Uterus (tissue), 3 donors: ENCODE measurements at regions not wholly inside any gene's neighbourhood (a gene's known extent, or its start where the extent isn't known, plus 50 kb on each side); places are given as distances from the start of the nearest gene placed in this dataset.

Experiments used
- DNase-seq, 2 donors: peaks; one replicate each; pipeline ENCODE4 v3.0.0-alpha.2; 2019 to 2020
- H3K27ac ChIP-seq, 2 donors: fragments of 200-600 bp; sonication (generic); 1 replicate in 1 of 2; 2 replicates in 1 of 2; pipeline ENCODE4 v1.5.1; 2016 to 2018
- H3K27me3 ChIP-seq, 2 donors: fragments of 200-600 bp; sonication (generic); one replicate each; pipeline ENCODE4 v1.5.1; 2018 to 2019; ENCODE audit warnings: control low read depth in 1 of 2
- H3K36me3 ChIP-seq, 2 donors: fragments of 200-600 bp; sonication (generic); one replicate each; pipeline ENCODE4 v1.5.1; 2019; ENCODE audit warnings: control low read depth in 1 of 2
- H3K4me1 ChIP-seq, 2 donors: fragments of 200-600 bp; sonication (generic); one replicate each; pipeline ENCODE4 v1.5.1; 2018 to 2019; ENCODE audit warnings: control low read depth in 1 of 2
- H3K4me3 ChIP-seq, 2 donors: fragments of 200-600 bp; sonication (generic); 1 replicate in 1 of 2; 2 replicates in 1 of 2; pipeline ENCODE4 v1.5.1; 2018 to 2019; ENCODE audit warnings: mild to moderate bottlenecking in 1 of 2
- H3K9me3 ChIP-seq, 2 donors: fragments of 200-600 bp; sonication (generic); one replicate each; pipeline ENCODE4 v1.5.1; 2019; ENCODE audit warnings: control low read depth in 1 of 2
- POLR2A ChIP-seq, 2 donors: fragments of 450-650 bp; IDR thresholded peaks; one replicate each; pipeline ENCODE4 v1.6.1; 2016; ENCODE audit warnings: antibody characterized with exemption in 2 of 2, mild to moderate bottlenecking in 1 of 2, moderate library complexity in 1 of 2
- intact Hi-C: fragments of 100-400 bp; cut with DNase I; formaldehyde crosslinking; loops from one replicate; pipeline ENCODE4 v1.15.1; 2023; ENCODE audit warnings: low total_unique reads
- TF ChIP-seq, protein P1 (sequence below), 4 experiments: fragments of 200-600 bp in 2 of 4; fragments of 450-650 bp in 2 of 4; sonication (generic) in 2 of 4; IDR thresholded peaks; one replicate each; pipeline ENCODE4 v1.5.1; 2016 to 2019; ENCODE audit warnings: antibody characterized with exemption in 4 of 4, mild to moderate bottlenecking in 2 of 4, moderate library complexity in 1 of 4
- donor health status: DM: yes; HTN: yes; CAD: no.

DNA sequence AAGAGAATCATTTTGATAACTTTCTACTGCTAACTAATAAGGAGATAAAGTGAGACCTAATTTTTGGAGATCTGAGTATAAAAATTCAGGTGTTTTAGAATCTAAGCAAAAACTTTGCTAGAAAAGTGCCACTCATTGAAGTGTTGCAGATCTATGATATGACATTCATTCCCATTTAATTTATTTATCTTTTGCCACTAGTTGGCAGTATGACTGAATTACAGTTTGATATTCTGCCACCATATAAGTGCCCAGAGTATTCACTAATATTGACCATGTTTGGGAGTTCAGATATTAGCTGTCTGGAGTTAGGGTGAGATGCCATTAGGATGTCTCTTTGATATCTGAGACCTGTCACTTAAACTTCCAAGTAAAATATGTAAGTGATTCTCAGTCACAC lies 251.3 kb upstream of the GBE1 start:
- no peaks in the 10 kb centered on the region for H3K4me1 ChIP-seq
- TF ChIP-seq POLR2A (IDR thresholded peaks at IDR 0.05): no peak
- TF ChIP-seq, protein P1, sequence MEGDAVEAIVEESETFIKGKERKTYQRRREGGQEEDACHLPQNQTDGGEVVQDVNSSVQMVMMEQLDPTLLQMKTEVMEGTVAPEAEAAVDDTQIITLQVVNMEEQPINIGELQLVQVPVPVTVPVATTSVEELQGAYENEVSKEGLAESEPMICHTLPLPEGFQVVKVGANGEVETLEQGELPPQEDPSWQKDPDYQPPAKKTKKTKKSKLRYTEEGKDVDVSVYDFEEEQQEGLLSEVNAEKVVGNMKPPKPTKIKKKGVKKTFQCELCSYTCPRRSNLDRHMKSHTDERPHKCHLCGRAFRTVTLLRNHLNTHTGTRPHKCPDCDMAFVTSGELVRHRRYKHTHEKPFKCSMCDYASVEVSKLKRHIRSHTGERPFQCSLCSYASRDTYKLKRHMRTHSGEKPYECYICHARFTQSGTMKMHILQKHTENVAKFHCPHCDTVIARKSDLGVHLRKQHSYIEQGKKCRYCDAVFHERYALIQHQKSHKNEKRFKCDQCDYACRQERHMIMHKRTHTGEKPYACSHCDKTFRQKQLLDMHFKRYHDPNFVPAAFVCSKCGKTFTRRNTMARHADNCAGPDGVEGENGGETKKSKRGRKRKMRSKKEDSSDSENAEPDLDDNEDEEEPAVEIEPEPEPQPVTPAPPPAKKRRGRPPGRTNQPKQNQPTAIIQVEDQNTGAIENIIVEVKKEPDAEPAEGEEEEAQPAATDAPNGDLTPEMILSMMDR (IDR thresholded peaks at IDR 0.05): no peak
- no peaks in the 10 kb centered on the region for H3K36me3 ChIP-seq
- intact Hi-C loops: no loop called here
- H3K4me3 ChIP-seq: no peak overlapping the region
- no peaks in the 10 kb centered on the region for H3K9me3 ChIP-seq
- H3K27me3 ChIP-seq: no peaks in the 10 kb centered on the region
- no peak for DNase-seq
- H3K27ac ChIP-seq: no peak overlapping the region

DNA sequence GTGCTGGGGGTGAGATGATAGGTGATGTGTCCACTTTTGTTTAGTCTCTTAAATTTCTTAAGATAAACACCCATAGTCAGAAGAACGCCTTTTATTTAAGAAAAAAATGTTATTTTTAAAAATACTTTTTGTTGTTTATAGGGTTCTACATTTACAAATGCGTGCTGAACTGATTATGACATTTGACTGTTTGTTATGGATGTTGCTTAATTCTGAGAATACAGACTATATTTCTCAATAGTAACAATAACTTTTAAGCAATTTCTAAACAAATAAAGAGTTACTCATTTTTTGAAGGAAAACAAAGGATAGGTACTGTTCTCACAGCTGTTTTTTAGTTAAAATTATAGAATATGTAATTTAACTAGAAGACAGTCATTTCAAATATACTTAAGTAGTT lies 249.9 kb upstream of the GBE1 start:
- Histone ChIP-seq H3K4me1 (no peaks in the 10 kb centered on the region), H3K36me3 (no peaks in the 10 kb centered on the region), H3K9me3 (no peaks in the 10 kb centered on the region), H3K27me3 (no peaks in the 10 kb centered on the region), H3K4me3 (no peak overlapping the region), H3K27ac (no peak overlapping the region)
- DNase-seq: no peak
- TF ChIP-seq POLR2A (IDR thresholded peaks at IDR 0.05): no peak
- TF ChIP-seq, protein P1 (IDR thresholded peaks at IDR 0.05): no peak
- intact Hi-C loops: no loop called here

DNA sequence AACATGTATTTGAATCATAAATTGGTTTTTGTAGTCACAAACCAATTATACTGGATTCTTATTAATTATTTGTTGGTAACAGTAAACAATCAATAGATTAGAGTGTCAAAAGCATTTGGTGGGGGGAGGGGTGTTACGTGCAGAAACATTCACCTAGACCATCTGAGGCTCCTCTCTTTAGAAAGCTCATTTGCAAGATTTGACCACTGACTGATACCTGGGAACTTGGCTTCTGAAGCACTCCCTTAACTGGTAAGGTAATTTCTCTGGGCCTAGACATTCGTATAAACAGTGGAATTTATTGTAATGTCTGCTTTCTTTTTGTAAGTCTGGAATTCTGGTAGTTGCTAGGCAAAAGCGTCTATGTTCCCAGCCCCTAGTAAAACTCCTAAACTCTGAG lies 243.8 kb upstream of the GBE1 start:
- no peaks in the 10 kb centered on the region for H3K4me1 ChIP-seq
- H3K27ac ChIP-seq: no peak overlapping the region
- H3K4me3 ChIP-seq: no peak overlapping the region
- H3K9me3 ChIP-seq: no peaks in the 10 kb centered on the region
- no peak for DNase-seq
- no peaks in the 10 kb centered on the region for H3K27me3 ChIP-seq
- intact Hi-C loops: no loop called here
- TF ChIP-seq POLR2A (IDR thresholded peaks at IDR 0.05): no peak
- TF ChIP-seq, protein P1 (IDR thresholded peaks at IDR 0.05): no peak
- no peaks in the 10 kb centered on the region for H3K36me3 ChIP-seq

DNA sequence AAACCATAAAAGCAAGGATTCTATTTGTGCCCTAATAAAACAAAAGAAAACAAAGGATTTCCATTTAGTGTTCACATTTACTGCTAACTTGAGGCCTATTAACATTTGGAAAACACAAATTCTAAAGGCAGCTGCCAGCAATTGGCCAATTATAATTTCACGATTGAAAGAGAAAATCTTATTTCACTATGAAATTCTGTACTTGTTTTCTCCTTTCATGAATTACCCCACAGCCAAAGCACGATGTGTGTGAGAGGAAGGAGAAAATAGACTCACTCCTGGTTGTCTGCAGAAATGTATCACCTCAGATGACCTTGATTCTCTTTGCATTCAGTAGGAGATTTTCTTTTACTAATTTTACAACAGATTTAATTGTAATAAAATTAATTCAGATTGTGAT lies 242.8 kb upstream of the GBE1 start:
- Histone ChIP-seq H3K9me3 (no peaks in the 10 kb centered on the region), H3K27ac (no peak overlapping the region), H3K27me3 (no peaks in the 10 kb centered on the region), H3K4me1 (no peaks in the 10 kb centered on the region), H3K4me3 (no peak overlapping the region), H3K36me3 (no peaks in the 10 kb centered on the region)
- DNase-seq: no peak
- TF ChIP-seq, protein P1 (IDR thresholded peaks at IDR 0.05): no peak
- TF ChIP-seq POLR2A (IDR thresholded peaks at IDR 0.05): no peak
- intact Hi-C loops: no loop called here

DNA sequence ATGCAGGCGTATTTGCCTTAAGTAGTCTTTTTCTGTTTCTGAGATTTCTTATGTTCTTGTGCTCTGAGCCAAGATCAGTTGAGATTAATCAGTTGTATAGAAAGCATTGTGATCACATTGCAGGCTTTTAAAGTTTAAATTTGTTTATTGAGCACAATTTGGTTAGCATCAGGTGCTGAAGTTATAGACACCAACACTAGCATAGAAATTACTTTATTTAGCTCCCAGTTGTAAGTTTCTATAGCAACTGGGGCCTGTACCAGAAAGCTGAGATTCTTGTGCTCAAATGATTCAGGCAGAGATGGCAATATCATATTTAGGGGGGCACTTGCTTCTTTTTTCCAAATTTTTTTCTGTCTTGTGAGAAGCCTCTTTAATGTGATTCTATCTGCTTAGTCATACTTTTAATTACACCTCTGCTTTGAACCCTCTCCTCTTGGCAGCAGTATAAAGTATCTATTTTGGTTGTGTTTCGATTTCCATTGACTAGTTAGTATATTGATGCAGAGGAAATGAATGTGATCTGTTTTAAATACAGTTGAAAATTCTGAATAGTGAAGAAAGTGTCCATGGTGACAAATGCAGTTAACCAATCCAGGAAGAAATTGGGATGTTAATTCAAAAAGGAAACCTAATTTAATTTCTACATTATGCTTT lies 241.7 kb upstream of the GBE1 start:
- no peak for DNase-seq
- Histone ChIP-seq H3K4me3 (no peak overlapping the region), H3K4me1 (no peaks in the 10 kb centered on the region), H3K27ac (no peak overlapping the region), H3K36me3 (no peaks in the 10 kb centered on the region), H3K9me3 (no peaks in the 10 kb centered on the region), H3K27me3 (no peaks in the 10 kb centered on the region)
- intact Hi-C loops: no loop called here
- no peak for TF ChIP-seq POLR2A (IDR thresholded peaks at IDR 0.05)
- TF ChIP-seq, protein P1 (IDR thresholded peaks at IDR 0.05): no peak
